ENCODE measurements at regions not wholly inside any gene's neighbourhood (a gene's known extent, or its start where the extent isn't known, plus 50 kb on each side); places are given as distances from the start of the nearest gene placed in this dataset.

- TF ChIP-seq HDAC2 (IDR thresholded peaks at IDR 0.05) (no peak), POLR2A (IDR thresholded peaks at IDR 0.05; ENCODE audit: low read depth, low read length) (no peak), EZH2 (IDR thresholded peaks at IDR 0.05; ENCODE audit: borderline replicate concordance, control insufficient read depth, low read depth, low read length) (no peak), CTCF (IDR thresholded peaks at IDR 0.05 in 2 of 3, conservative IDR thresholded peaks at IDR 0.05 in 1 of 3; ENCODE audit: control insufficient read depth in 2 of 3, extremely low read depth in 1 of 3, insufficient read depth in 1 of 3, low read depth in 3 of 3, low read length in 3 of 3) (no peak), RAD21 (IDR thresholded peaks at IDR 0.05; ENCODE audit: insufficient read depth, low read depth, low read length) (no peak), ZNF384 (IDR thresholded peaks at IDR 0.05; ENCODE audit: borderline replicate concordance, low read depth, low read length) (no peak), BCL11A (IDR thresholded peaks at IDR 0.05; ENCODE audit: low read depth, low read length) (no peak), SMC3 (IDR thresholded peaks at IDR 0.05; ENCODE audit: borderline replicate concordance, low read length) (no peak), NKRF (conservative IDR thresholded peaks at IDR 0.05) (no peak), PBX3 (IDR thresholded peaks at IDR 0.05; ENCODE audit: insufficient replicate concordance, low read depth, low read length) (no peak), ZBTB33 (IDR thresholded peaks at IDR 0.05) (no peak), CHD4 (IDR thresholded peaks at IDR 0.05) (no peak)
- TF ChIP-seq, protein P1, sequence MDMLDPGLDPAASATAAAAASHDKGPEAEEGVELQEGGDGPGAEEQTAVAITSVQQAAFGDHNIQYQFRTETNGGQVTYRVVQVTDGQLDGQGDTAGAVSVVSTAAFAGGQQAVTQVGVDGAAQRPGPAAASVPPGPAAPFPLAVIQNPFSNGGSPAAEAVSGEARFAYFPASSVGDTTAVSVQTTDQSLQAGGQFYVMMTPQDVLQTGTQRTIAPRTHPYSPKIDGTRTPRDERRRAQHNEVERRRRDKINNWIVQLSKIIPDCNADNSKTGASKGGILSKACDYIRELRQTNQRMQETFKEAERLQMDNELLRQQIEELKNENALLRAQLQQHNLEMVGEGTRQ (IDR thresholded peaks at IDR 0.05; ENCODE audit: borderline replicate concordance, low read depth, low read length) = no peak
- TF ChIP-seq, protein P2, sequence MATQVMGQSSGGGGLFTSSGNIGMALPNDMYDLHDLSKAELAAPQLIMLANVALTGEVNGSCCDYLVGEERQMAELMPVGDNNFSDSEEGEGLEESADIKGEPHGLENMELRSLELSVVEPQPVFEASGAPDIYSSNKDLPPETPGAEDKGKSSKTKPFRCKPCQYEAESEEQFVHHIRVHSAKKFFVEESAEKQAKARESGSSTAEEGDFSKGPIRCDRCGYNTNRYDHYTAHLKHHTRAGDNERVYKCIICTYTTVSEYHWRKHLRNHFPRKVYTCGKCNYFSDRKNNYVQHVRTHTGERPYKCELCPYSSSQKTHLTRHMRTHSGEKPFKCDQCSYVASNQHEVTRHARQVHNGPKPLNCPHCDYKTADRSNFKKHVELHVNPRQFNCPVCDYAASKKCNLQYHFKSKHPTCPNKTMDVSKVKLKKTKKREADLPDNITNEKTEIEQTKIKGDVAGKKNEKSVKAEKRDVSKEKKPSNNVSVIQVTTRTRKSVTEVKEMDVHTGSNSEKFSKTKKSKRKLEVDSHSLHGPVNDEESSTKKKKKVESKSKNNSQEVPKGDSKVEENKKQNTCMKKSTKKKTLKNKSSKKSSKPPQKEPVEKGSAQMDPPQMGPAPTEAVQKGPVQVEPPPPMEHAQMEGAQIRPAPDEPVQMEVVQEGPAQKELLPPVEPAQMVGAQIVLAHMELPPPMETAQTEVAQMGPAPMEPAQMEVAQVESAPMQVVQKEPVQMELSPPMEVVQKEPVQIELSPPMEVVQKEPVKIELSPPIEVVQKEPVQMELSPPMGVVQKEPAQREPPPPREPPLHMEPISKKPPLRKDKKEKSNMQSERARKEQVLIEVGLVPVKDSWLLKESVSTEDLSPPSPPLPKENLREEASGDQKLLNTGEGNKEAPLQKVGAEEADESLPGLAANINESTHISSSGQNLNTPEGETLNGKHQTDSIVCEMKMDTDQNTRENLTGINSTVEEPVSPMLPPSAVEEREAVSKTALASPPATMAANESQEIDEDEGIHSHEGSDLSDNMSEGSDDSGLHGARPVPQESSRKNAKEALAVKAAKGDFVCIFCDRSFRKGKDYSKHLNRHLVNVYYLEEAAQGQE (IDR thresholded peaks at IDR 0.05; ENCODE audit: low read depth, low read length) = no peak
These were observed 1553.1 kb upstream of the ADGRL3 start for GRCh38 chr4:59647011-59647410.

Measured in GM12878 (cell line).